Body of pancreas (tissue), 4 donors: ENCODE measurements at regions not wholly inside any gene's neighbourhood (a gene's known extent, or its start where the extent isn't known, plus 50 kb on each side); places are given as distances from the start of the nearest gene placed in this dataset.

Experiments used
- POLR2A ChIP-seq, 3 donors: fragments of 450-650 bp; IDR thresholded peaks; one replicate each; pipeline ENCODE4 v1.6.1; 2016; ENCODE audit warnings: antibody characterized with exemption in 3 of 3, mild to moderate bottlenecking in 2 of 3
- TF ChIP-seq, protein P1 (sequence below), 7 experiments: fragments of 450-650 bp in 4 of 7; fragments of 200-600 bp in 3 of 7; sonication (generic) in 3 of 7; IDR thresholded peaks; one replicate each; pipeline ENCODE4 v1.5.1; 2016 to 2019; ENCODE audit warnings: antibody characterized with exemption in 7 of 7

GRCh38 chr5:14056039-14056438 is 87.1 kb upstream of the TRIO start:
- TF ChIP-seq, protein P1, sequence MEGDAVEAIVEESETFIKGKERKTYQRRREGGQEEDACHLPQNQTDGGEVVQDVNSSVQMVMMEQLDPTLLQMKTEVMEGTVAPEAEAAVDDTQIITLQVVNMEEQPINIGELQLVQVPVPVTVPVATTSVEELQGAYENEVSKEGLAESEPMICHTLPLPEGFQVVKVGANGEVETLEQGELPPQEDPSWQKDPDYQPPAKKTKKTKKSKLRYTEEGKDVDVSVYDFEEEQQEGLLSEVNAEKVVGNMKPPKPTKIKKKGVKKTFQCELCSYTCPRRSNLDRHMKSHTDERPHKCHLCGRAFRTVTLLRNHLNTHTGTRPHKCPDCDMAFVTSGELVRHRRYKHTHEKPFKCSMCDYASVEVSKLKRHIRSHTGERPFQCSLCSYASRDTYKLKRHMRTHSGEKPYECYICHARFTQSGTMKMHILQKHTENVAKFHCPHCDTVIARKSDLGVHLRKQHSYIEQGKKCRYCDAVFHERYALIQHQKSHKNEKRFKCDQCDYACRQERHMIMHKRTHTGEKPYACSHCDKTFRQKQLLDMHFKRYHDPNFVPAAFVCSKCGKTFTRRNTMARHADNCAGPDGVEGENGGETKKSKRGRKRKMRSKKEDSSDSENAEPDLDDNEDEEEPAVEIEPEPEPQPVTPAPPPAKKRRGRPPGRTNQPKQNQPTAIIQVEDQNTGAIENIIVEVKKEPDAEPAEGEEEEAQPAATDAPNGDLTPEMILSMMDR (IDR thresholded peaks at IDR 0.05), result no peak
- no peak for TF ChIP-seq POLR2A (IDR thresholded peaks at IDR 0.05)
